ENCODE measurements at regions not wholly inside any gene's neighbourhood (a gene's known extent, or its start where the extent isn't known, plus 50 kb on each side); places are given as distances from the start of the nearest gene placed in this dataset.

DNA sequence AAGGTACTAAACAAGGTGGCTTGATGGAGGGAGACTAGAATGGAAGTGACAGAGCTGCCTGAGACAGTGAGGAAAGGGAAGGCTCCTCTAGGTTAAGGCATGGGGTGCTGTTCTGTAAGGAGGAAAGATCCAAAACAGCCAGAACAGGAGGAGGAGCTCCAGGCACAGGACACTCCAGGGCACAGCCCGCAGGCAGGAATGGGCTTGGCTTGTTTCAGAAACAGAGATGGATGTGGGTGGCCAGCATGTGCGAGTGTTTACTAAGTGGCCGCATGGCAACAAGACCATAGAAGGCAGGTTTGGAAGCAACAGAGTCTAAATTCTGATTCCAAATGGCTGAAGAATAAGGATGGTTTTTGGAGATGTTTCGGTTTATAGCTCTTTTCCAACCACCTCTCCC lies 889.1 kb downstream of the AACS start:
- TF ChIP-seq ZNF232 (CRISPR knock-in tag; IDR thresholded peaks at IDR 0.05) = no peak
- no peak for TF ChIP-seq ZNF416 (CRISPR knock-in tag; IDR thresholded peaks at IDR 0.05)
- TF ChIP-seq GABPB1 (CRISPR knock-in tag; IDR thresholded peaks at IDR 0.05) = no peak
- no peak for TF ChIP-seq JAZF1 (CRISPR knock-in tag; IDR thresholded peaks at IDR 0.05)
- no peak for TF ChIP-seq RORB (CRISPR knock-in tag; IDR thresholded peaks at IDR 0.05)
- no peak for TF ChIP-seq ETV6 (CRISPR knock-in tag; IDR thresholded peaks at IDR 0.05)
- TF ChIP-seq ZNF423 (CRISPR knock-in tag; IDR thresholded peaks at IDR 0.05) = no peak
- no peak for TF ChIP-seq MYBL2 (CRISPR knock-in tag; IDR thresholded peaks at IDR 0.05)
- TF ChIP-seq ZNF219 (CRISPR knock-in tag; IDR thresholded peaks at IDR 0.05; ENCODE audit: borderline replicate concordance) = no peak
- no peak for TF ChIP-seq ZNF121 (CRISPR knock-in tag; IDR thresholded peaks at IDR 0.05)
- TF ChIP-seq CREB1 (CRISPR knock-in tag; IDR thresholded peaks at IDR 0.05) = no peak
- no peak for TF ChIP-seq TEAD1 (CRISPR knock-in tag; IDR thresholded peaks at IDR 0.05)
- no peak for TF ChIP-seq ERG (CRISPR knock-in tag; IDR thresholded peaks at IDR 0.05)
- no peak for TF ChIP-seq STAT6 (CRISPR knock-in tag; conservative IDR thresholded peaks at IDR 0.05; ENCODE audit: low read depth)
- TF ChIP-seq, protein P1, sequence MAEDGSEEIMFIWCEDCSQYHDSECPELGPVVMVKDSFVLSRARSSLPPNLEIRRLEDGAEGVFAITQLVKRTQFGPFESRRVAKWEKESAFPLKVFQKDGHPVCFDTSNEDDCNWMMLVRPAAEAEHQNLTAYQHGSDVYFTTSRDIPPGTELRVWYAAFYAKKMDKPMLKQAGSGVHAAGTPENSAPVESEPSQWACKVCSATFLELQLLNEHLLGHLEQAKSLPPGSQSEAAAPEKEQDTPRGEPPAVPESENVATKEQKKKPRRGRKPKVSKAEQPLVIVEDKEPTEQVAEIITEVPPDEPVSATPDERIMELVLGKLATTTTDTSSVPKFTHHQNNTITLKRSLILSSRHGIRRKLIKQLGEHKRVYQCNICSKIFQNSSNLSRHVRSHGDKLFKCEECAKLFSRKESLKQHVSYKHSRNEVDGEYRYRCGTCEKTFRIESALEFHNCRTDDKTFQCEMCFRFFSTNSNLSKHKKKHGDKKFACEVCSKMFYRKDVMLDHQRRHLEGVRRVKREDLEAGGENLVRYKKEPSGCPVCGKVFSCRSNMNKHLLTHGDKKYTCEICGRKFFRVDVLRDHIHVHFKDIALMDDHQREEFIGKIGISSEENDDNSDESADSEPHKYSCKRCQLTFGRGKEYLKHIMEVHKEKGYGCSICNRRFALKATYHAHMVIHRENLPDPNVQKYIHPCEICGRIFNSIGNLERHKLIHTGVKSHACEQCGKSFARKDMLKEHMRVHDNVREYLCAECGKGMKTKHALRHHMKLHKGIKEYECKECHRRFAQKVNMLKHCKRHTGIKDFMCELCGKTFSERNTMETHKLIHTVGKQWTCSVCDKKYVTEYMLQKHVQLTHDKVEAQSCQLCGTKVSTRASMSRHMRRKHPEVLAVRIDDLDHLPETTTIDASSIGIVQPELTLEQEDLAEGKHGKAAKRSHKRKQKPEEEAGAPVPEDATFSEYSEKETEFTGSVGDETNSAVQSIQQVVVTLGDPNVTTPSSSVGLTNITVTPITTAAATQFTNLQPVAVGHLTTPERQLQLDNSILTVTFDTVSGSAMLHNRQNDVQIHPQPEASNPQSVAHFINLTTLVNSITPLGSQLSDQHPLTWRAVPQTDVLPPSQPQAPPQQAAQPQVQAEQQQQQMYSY (CRISPR knock-in tag; IDR thresholded peaks at IDR 0.05) = no peak
- TF ChIP-seq SP1 (CRISPR knock-in tag; conservative IDR thresholded peaks at IDR 0.05) = no peak
- Mint-ChIP-seq H3K27me3 (ENCODE audit: low read depth) (peaks cover 11% of the 10 kb centered on the region), H3K9me3 (peaks cover 84% of the 10 kb centered on the region), H3K36me3 (peaks cover 79% of the 10 kb centered on the region), H3K4me1 (no peaks in the 10 kb centered on the region), H3K27ac (no peak overlapping the region), H3K4me3 (no peak overlapping the region)
- POLR2A ChIA-PET = no interaction called here
- ATAC-seq (no peak), DNase-seq (ENCODE audit: low spot score) (no peak)
- CTCF ChIA-PET = interaction anchor here (0.6 kb wide), 1 partner anchor 840 kb away, joined by 4 read pairs; no protein-coding TSS in a partner anchor

- ATAC-seq (no peak), DNase-seq (ENCODE audit: low spot score) (no peak)
- Mint-ChIP-seq H3K4me1 (no peaks in the 10 kb centered on the region), H3K9me3 (peaks cover 86% of the 10 kb centered on the region), H3K36me3 (peaks cover 79% of the 10 kb centered on the region), H3K27ac (no peak overlapping the region), H3K27me3 (ENCODE audit: low read depth) (peaks cover 14% of the 10 kb centered on the region), H3K4me3 (no peak overlapping the region)
- ChIA-PET POLR2A (no interaction called here), CTCF (no interaction called here)
- TF ChIP-seq, protein P2, sequence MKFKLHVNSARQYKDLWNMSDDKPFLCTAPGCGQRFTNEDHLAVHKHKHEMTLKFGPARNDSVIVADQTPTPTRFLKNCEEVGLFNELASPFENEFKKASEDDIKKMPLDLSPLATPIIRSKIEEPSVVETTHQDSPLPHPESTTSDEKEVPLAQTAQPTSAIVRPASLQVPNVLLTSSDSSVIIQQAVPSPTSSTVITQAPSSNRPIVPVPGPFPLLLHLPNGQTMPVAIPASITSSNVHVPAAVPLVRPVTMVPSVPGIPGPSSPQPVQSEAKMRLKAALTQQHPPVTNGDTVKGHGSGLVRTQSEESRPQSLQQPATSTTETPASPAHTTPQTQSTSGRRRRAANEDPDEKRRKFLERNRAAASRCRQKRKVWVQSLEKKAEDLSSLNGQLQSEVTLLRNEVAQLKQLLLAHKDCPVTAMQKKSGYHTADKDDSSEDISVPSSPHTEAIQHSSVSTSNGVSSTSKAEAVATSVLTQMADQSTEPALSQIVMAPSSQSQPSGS (CRISPR knock-in tag; IDR thresholded peaks at IDR 0.05; ENCODE audit: borderline replicate concordance, low read depth) = no peak
- TF ChIP-seq HMGA2 (CRISPR knock-in tag; IDR thresholded peaks at IDR 0.05) (no peak), NFE2L1 (CRISPR knock-in tag; IDR thresholded peaks at IDR 0.05) (no peak), ZNF671 (CRISPR knock-in tag; IDR thresholded peaks at IDR 0.05) (no peak), CREM (CRISPR knock-in tag; IDR thresholded peaks at IDR 0.05) (no peak), ERG (CRISPR knock-in tag; IDR thresholded peaks at IDR 0.05) (no peak), E2F5 (CRISPR knock-in tag; IDR thresholded peaks at IDR 0.05) (no peak), ETV6 (CRISPR knock-in tag; IDR thresholded peaks at IDR 0.05) (no peak), NFYB (CRISPR knock-in tag; conservative IDR thresholded peaks at IDR 0.05; ENCODE audit: low read depth) (no peak)
- TF ChIP-seq, protein P3, sequence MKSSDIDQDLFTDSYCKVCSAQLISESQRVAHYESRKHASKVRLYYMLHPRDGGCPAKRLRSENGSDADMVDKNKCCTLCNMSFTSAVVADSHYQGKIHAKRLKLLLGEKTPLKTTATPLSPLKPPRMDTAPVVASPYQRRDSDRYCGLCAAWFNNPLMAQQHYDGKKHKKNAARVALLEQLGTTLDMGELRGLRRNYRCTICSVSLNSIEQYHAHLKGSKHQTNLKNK (CRISPR knock-in tag; IDR thresholded peaks at IDR 0.05) = no peak
Observed at GRCh38 chr12:125956186-125956585, 891.0 kb downstream of the AACS start.
